ENCODE measurements at regions not wholly inside any gene's neighbourhood (a gene's known extent, or its start where the extent isn't known, plus 50 kb on each side); places are given as distances from the start of the nearest gene placed in this dataset.

GRCh38 chr10:43928425-43928968 is 279.8 kb upstream of the ZNF32 start:
- Histone ChIP-seq H3K27me3 (no peaks in the 10 kb centered on the region), H3K9me3 (no peaks in the 10 kb centered on the region), H3K36me3 (no peaks in the 10 kb centered on the region), H3K27ac (replicated peaks in 1 of 4) (no peak overlapping the region), H3K4me3 (no peak overlapping the region), H3K4me1 (no peaks in the 10 kb centered on the region)
- WGBS = 86% methylated on average over 6 of the region's 7 CpGs
- DNase-seq (ENCODE audit: extremely low spot score) = peak; percentile 75
- intact Hi-C loops (cut with DNase I) = no loop called here
- TF ChIP-seq POLR2A (IDR thresholded peaks at IDR 0.05; ENCODE audit: low read depth) (no peak), CTCF (IDR thresholded peaks at IDR 0.05) (no peak), EP300 (IDR thresholded peaks at IDR 0.05) (no peak), POLR2AphosphoS5 (IDR thresholded peaks at IDR 0.05) (no peak)

DNA sequence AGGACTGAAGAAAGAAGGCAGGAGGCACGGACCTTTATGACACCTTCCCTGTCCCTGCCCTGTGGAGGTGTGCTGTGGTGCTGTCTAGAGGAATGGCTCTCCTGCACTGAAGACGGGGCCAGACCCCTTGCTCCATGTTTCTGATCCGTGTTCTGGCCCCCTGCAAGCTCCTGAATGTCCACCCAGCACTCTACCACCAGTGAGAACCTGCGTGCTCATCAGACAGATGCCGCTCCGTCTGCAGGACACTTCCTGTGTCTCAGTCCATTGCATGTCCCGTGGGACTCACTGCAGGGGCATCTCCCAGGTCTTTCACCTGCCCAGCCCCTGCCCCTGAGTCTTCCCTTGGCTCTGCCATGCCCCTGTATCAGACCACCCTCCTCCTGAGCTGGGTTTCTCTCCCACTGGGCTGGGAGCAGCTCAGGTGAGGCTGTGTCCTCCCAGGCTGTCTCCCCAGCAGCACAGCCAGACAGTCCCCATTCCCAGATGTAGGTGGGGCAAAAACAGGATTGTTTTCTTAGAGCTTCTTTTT is 278.3 kb upstream of the ZNF32 start:
- no peak overlapping the region for H3K27ac ChIP-seq (replicated peaks in 1 of 4)
- no peaks in the 10 kb centered on the region for H3K36me3 ChIP-seq
- H3K27me3 ChIP-seq = no peaks in the 10 kb centered on the region
- peaks cover 0 to 3% (median 0%) of the 10 kb centered on the region in 4 donors for H3K4me1 ChIP-seq
- DNase-seq (ENCODE audit: extremely low spot score) = no peak
- H3K9me3 ChIP-seq = no peaks in the 10 kb centered on the region
- intact Hi-C loops (cut with DNase I) = no loop called here
- H3K4me3 ChIP-seq = no peak overlapping the region
- TF ChIP-seq CTCF (IDR thresholded peaks at IDR 0.05) (no peak), EP300 (IDR thresholded peaks at IDR 0.05) (no peak), POLR2AphosphoS5 (IDR thresholded peaks at IDR 0.05) (no peak), POLR2A (IDR thresholded peaks at IDR 0.05; ENCODE audit: low read depth) (no peak)
- WGBS = 84% methylated on average over 5 of the region's 7 CpGs

DNA sequence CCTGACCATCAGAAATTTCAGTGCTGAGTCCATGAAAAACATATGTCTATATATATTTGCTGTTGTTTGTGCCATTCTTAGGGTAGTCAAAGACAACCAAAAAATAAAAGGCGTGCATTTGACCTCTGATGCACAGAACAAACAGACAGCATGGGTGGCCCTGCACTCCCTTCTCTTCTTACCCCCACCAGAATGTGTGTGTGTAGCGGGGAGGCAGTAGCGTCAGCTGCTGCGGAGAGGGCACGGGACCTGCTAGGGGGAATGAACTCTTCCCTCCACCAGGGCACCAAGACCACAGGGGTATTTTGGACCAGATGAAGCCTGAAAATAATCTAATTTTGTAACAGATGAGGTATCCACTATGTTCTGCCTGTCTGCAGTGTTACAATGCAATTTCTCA is 277.7 kb upstream of the ZNF32 start:
- H3K36me3 ChIP-seq = no peaks in the 10 kb centered on the region
- H3K9me3 ChIP-seq = no peaks in the 10 kb centered on the region
- H3K4me1 ChIP-seq = peaks cover 0 to 3% (median 0%) of the 10 kb centered on the region in 4 donors
- intact Hi-C loops (cut with DNase I) = no loop called here
- TF ChIP-seq POLR2AphosphoS5 (IDR thresholded peaks at IDR 0.05) (no peak), EP300 (IDR thresholded peaks at IDR 0.05) (no peak), POLR2A (IDR thresholded peaks at IDR 0.05; ENCODE audit: low read depth) (no peak), CTCF (IDR thresholded peaks at IDR 0.05) (no peak)
- H3K4me3 ChIP-seq = no peak overlapping the region
- 94% methylated on average over 5 of the region's 5 CpGs for WGBS
- no peak for DNase-seq (ENCODE audit: extremely low spot score)
- no peak overlapping the region for H3K27ac ChIP-seq (replicated peaks in 1 of 4)
- H3K27me3 ChIP-seq = no peaks in the 10 kb centered on the region

- Histone ChIP-seq H3K4me3 (no peak overlapping the region), H3K4me1 (peaks cover 0 to 3% (median 0%) of the 10 kb centered on the region in 4 donors), H3K36me3 (no peaks in the 10 kb centered on the region), H3K9me3 (no peaks in the 10 kb centered on the region), H3K27me3 (no peaks in the 10 kb centered on the region), H3K27ac (replicated peaks in 1 of 4) (no peak overlapping the region)
- TF ChIP-seq POLR2AphosphoS5 (IDR thresholded peaks at IDR 0.05) (no peak), CTCF (IDR thresholded peaks at IDR 0.05) (no peak), EP300 (IDR thresholded peaks at IDR 0.05) (no peak), POLR2A (IDR thresholded peaks at IDR 0.05; ENCODE audit: low read depth) (no peak)
- no peak for DNase-seq (ENCODE audit: extremely low spot score)
- 92% methylated on average over 7 of the region's 7 CpGs for WGBS
- intact Hi-C loops (cut with DNase I) = no loop called here
Observed at GRCh38 chr10:43925793-43926192, 277.1 kb upstream of the ZNF32 start.

GRCh38 chr10:43923328-43923727 is 274.6 kb upstream of the ZNF32 start:
- Histone ChIP-seq H3K27ac (replicated peaks in 1 of 4) (no peak overlapping the region), H3K9me3 (no peaks in the 10 kb centered on the region), H3K36me3 (no peaks in the 10 kb centered on the region), H3K4me3 (no peak overlapping the region), H3K4me1 (peaks cover 0 to 3% (median 0%) of the 10 kb centered on the region in 4 donors), H3K27me3 (no peaks in the 10 kb centered on the region)
- TF ChIP-seq POLR2AphosphoS5 (IDR thresholded peaks at IDR 0.05) = no peak
- intact Hi-C loops (cut with DNase I) = no loop called here
- 67% methylated on average over 2 of the region's 2 CpGs for WGBS
- DNase-seq (ENCODE audit: extremely low spot score) = no peak
